ENCODE measurements at regions not wholly inside any gene's neighbourhood (a gene's known extent, or its start where the extent isn't known, plus 50 kb on each side); places are given as distances from the start of the nearest gene placed in this dataset.
"Not testable (repeated sequence)": the region's sequence is repeated elsewhere in the genome, so short reads cannot be mapped to it uniquely, and the experiment has no call there.

GRCh38 chr12:34223640-34224039 is 201.3 kb downstream of the ALG10 start:
- TF ChIP-seq CTCF (conservative IDR thresholded peaks at IDR 0.05; ENCODE audit: low read depth, low read length) = no peak
- no peak overlapping the region for H3K4me3 ChIP-seq (ENCODE audit: low read length)
- DNase-seq (ENCODE audit: low read depth) = no peak

- H3K4me3 ChIP-seq (ENCODE audit: low read length); DNase-seq (ENCODE audit: low read depth): not testable (repeated sequence)
Observed at GRCh38 chr12:34226044-34226443, 203.7 kb downstream of the ALG10 start.

GRCh38 chr12:34228046-34228445 is 205.8 kb downstream of the ALG10 start:
- not testable (repeated sequence) for H3K4me3 ChIP-seq (ENCODE audit: low read length); DNase-seq (ENCODE audit: low read depth)

- not testable (repeated sequence) for H3K4me3 ChIP-seq (ENCODE audit: low read length)
Observed at GRCh38 chr12:34229033-34229432, 206.7 kb downstream of the ALG10 start.

GRCh38 chr12:34233618-34234017 is 211.3 kb downstream of the ALG10 start:
- DNase-seq (ENCODE audit: low read depth) = no peak
- TF ChIP-seq CTCF (conservative IDR thresholded peaks at IDR 0.05; ENCODE audit: low read depth, low read length) = no peak
- H3K4me3 ChIP-seq (ENCODE audit: low read length) = no peak overlapping the region

More at GRCh38 chr12:34229033-34229432, 206.7 kb downstream of the ALG10 start:
- not testable (repeated sequence) for DNase-seq (ENCODE audit: low read depth)

GRCh38 chr12:34236073-34236472 is 213.8 kb downstream of the ALG10 start:
- H3K4me3 ChIP-seq (ENCODE audit: low read length) = no peak overlapping the region
- TF ChIP-seq CTCF (conservative IDR thresholded peaks at IDR 0.05; ENCODE audit: low read depth, low read length) = no peak
- no peak for DNase-seq (ENCODE audit: low read depth)

- TF ChIP-seq CTCF (conservative IDR thresholded peaks at IDR 0.05; ENCODE audit: low read depth, low read length) = no peak
- DNase-seq (ENCODE audit: low read depth) = no peak
- H3K4me3 ChIP-seq (ENCODE audit: low read length) = no peak overlapping the region
Observed at GRCh38 chr12:34244608-34245007, 222.3 kb downstream of the ALG10 start.

GRCh38 chr12:34249271-34249670 is 227.0 kb downstream of the ALG10 start:
- no peak for DNase-seq (ENCODE audit: low read depth)
- no peak for TF ChIP-seq CTCF (conservative IDR thresholded peaks at IDR 0.05; ENCODE audit: low read depth, low read length)
- no peak overlapping the region for H3K4me3 ChIP-seq (ENCODE audit: low read length)

- not testable (repeated sequence) for H3K4me3 ChIP-seq (ENCODE audit: low read length); DNase-seq (ENCODE audit: low read depth)
Observed at GRCh38 chr12:34251879-34252278, 229.6 kb downstream of the ALG10 start.
